Putamen (tissue), 1 donor: ENCODE measurements at regions not wholly inside any gene's neighbourhood (a gene's known extent, or its start where the extent isn't known, plus 50 kb on each side); places are given as distances from the start of the nearest gene placed in this dataset.
A peak's percentile ranks its signal among the peaks of the same experiment; 100 is the strongest.
"Not testable (repeated sequence)": the region's sequence is repeated elsewhere in the genome, so short reads cannot be mapped to it uniquely, and the experiment has no call there.

ENCODE experiments used
- DNase-seq: peaks from one replicate; pipeline ENCODE4 v3.0.0-alpha.2; 2016; ENCODE audit warnings: low spot score

DNA sequence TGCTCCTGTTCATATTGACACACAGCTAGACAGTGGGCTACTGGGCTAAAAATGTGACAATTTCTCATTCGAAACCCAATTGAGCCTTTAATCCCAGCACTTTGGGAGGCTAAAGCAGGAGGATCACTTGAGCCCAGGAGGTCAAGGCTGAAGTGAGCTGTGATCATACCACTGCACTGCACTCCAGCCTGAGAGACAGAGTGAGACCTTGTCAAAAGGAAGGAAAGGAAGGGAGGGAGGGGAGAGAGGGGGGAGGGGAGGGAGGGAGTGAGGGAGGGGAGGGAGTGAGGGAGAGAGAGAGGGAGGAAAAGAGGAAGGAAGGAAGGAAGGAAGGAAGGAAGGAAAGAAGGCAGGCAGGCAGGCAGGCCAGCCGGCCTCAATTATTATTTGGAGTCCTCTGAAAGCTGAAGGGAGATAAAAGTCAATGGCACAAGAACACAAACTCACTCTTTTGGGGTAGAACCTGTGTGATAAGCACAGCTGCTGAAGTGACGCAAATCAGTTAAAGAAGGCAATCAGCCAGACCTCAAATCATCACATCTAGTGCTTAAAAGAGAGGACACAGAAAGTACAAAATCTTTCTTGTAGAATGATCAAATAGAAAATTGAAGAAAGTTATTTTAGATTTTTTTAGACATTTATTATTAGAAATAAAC, 98.1 kb downstream of the CCDC71L start:
- DNase-seq = no peak

DNA sequence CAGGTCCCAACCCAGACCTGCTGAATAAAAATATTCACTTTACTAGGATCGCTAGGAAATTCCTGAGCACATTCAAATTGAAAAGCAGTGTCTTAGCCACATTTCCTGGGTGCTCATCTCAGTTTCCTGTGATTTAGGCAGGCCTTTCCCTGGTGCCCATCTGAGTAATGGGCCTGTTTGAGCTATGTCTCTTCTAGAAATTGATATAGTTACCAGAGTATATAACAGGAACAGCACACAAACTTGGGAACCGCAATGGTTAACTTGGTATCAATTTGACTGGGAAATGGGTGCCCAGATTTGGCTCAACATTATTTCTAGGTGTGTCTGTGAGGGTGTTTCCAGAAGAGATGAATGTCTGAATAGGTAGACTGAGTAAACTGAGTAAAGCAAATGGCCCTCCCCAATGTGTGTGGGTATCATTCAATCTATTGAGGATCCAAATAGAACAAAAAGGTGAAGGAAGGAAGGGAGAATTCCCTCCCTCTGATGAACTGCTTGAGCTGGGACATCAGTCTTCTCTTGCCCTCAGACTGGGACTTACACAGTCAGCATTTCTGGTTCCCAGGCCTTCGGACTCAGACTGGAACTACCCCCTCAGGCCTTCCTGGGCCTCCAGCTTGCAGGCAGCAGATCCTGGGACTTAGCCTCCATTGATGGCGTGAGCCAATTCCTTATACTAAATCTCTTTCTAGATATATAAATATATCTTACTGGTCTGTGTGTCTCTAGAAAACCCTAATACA, 99.1 kb downstream of the CCDC71L start:
- no peak for DNase-seq

GRCh38 chr7:106561151-106561550, 99.8 kb downstream of the CCDC71L start:
- DNase-seq = no peak

DNA sequence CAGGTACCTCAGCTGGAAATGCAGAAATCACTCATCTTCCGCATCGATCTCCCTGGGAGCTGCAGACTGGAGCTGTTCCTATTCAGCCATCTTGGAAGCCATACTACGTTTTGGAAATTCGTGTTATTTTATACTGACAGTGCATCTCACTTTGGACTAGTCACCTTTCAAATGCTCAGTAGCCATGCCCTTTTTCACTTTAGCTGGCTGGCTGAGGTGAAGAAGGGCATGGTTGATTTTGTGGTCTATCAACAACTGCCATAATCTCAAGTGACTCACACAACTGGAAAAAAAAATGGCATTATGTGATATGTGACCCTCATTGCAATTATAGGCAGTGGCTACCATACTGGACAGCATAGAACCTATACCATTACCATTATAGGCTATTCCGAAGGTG, 100.5 kb downstream of the CCDC71L start:
- no peak for DNase-seq

DNA sequence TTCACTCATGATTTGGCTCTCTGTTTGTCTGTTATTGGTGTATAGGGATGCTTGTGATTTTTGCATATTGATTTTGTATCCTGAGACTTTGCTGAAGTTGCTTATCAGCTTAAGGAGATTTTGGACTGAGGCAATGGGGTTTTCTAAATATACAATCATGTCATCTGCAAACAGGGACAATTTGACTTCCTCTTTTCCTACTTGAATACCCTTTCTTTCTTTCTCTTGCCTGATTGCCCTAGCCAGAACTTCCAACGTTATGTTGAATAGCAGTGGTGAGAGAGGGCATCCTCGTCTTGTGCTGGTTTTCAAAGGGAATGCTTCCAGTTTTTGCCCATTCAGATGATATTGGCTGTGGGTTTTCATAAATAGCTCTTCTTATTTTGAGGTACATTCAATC, 104.7 kb downstream of the CCDC71L start:
- not testable (repeated sequence) for DNase-seq

DNA sequence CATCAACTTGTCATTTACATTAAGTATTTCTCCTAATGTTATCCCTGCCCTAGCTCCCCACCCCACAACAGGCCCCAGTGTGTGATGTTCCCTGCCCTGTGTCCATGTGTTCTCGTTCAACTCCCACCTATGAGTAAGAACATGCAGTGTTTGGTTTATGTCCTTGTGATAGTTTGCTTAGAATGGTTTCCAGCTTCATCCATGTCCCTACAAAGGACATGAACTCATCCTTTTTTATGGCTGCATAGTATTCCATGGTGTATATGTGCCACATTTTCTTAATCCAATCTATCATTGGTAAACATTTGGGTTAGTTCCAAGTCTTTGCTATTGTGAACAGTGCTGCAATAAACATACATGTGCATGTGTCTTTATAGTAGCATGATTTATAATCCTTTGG, 106.3 kb downstream of the CCDC71L start:
- DNase-seq = not testable (repeated sequence)

DNA sequence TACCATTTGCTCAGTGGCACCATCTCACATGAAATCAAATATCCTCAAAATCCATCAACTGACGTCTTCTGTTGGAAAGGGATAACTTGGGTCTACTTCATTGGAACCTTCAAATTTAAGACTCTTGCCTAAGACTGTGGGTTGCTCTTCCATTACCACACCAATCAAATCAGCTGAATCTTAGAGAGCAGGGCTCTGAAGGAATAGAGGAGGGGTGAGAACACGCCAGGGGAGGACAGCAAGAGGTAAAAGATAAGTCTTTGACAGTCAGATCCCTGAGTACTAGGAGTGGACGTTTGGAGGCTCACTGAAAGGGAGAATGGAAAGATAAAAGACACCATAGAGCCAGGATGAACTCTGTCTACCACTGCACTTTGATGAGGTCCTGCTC, 107.5 kb downstream of the CCDC71L start:
- no peak for DNase-seq

DNA sequence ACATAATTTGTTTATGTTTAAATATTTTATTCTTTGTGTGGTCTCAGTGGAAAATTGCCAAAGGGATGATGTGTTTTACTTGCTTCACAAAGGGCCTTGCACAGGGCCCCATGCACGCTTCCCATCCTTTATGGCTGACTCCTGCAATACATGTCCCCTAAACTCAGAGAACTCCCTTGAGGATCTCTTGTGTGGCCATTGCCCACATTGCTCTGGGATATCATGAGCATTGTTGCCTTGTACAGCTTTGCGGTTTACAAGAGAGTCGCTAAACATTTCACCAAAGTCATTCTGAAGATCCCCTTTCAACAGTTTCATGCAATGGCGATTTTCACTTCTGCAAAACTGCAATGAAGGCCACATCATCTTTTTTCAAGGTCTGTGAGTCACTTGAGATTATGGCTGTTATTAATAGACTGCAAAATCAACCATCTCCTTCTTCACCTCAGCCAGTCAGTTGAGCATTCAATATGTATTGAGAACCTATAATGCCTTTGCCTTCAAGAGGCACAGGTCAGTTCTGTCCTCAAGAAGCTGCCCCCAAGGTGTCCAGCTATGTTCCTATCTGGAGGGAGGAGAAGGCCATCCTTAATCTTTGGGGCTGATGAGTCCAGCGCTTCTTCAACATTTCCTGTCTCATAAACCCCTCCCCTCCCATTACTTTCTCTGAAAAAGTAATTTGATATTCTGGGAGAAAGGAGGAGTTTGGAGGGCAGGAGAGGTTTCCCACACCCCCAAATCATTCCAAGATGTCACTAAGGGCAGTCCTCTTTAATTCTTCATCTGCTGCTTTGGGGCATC, 108.1 kb downstream of the CCDC71L start:
- peak; percentile 13 for DNase-seq

DNA sequence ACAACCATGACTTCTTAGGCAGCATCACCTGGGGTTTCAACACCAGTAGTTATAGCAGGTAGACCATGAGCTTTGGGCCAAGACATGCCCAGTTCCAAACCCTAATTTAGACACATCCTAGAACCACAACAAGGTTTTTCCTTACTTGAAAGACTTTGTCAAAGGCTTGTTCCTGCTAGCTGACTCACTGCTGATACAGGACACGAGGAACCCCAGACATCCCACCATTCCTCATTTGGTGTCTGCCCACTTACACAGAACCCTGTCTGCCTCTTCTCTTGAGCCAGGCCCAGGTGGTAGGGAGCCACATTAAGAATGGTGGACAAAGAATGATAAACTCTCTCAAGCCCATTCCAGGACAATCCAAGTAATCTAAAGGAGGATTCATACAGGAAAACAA, 109.0 kb downstream of the CCDC71L start:
- DNase-seq = no peak

GRCh38 chr7:106548491-106548890, 112.5 kb downstream of the CCDC71L start:
- no peak for DNase-seq

DNA sequence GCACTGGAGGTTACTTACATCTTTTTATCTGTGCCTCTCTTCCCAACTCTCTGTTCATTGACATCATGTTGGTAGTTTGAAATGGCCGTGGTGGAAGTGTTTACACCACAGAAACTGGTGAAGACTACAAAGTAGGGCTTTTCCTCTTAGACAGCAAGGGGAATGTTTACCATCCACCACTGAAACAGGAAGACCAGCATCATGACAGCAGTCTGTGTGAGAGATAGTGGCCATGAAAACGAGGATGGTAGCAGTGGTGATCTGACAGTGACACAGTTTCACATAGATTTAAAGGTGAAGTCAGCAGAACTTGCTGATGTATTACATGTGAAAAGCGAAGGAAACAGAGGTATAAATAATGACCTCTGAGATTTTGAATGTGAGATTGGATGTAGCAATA, 115.7 kb downstream of the CCDC71L start:
- no peak for DNase-seq

GRCh38 chr7:106543221-106543757, 117.7 kb downstream of the CCDC71L start:
- DNase-seq = no peak

DNA sequence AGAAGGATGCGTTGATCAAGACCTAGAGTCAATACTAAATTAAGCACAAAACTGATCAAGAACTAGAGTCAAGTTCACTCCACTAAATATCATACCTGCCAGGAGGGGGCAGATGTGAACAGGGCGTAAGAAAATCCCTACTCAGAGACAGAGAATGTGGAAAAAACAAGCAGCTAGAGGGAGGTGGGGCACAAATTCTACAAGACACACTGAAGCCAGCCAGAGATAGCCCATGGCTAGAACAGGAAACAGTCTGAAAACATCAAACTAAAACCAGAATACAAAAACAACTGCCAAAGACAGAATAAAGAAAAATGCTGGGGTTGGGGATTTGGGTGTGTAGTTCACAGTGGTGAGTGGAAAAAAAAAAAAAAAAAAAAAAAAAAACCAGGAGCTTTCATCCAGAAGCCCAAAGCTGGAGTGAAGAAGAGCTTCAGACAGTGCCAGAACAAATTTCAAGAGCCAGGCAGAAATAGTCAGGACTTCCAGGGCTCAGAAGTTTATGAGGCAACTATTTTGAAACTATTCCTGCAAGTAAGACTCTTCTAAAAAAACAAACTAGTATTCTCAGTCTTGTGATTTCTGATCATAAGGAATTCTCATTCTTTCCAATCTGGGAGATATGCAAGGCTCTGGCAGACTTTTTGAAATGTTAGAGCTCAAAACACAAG, 118.3 kb downstream of the CCDC71L start:
- DNase-seq = peak; percentile 1

DNA sequence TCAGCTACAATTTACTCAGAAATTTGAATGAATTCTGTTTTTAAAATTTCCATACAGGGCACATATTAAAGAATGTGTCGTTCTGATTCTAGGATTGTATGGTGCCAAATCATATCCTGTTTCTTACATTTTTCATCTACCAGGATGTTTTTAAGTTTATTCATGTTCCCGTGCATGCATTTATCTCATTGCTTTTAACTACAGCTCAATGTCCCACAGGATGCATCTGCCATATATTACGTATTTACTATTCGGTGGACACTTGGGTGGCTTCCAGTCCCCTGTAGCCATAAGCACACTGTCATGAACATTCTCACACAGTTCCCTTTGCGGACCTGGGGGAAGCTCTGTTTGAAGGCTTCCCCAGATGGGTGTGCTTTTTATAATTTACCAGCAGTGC, 122.3 kb downstream of the CCDC71L start:
- DNase-seq = no peak

- DNase-seq = no peak
Measured at GRCh38 chr7:106537119-106537518, 123.8 kb downstream of the CCDC71L start.

GRCh38 chr7:106536079-106536478, 124.9 kb downstream of the CCDC71L start:
- DNase-seq = no peak

GRCh38 chr7:106535234-106535932, 125.6 kb downstream of the CCDC71L start:
- no peak for DNase-seq

- DNase-seq = no peak
Measured at GRCh38 chr7:106534271-106534846, 126.6 kb downstream of the CCDC71L start.

DNA sequence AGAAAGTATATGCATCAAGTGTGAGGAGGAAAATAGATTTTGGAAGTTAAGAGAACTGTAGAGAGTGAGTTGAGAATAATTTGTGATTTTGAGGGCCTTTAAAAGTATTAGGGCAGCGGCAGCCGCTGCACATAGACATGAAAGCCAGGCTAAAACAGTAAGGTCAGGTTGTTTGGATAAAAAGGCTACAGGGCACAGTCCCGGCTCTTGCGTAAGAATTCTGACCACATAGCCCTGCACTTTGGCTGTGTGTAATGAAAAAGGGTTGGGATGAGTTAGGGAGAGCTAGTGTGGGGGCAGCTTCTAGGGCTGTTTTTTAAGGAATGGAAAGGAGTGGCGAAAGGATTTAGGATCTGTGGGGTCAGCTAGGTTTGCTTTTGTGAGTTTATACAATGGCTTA, 130.8 kb downstream of the CCDC71L start:
- not testable (repeated sequence) for DNase-seq

DNA sequence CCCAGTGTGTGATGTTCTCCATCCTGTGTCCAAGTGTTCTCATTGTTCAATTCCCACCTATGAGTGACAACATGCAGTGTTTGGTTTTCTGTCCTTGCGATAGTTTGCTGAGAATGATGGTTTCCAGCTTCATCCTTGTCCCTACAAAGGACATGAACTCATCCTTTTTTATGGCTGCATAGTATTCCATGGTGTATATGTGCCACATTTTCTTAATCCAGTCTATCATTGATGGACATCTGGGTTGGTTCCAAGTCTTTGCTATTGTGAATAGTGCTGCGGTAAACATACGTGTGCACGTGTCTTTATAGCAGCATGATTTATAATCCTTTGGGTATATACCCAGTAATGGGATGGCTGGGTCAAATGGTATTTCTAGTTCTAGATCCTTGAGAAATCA, 134.3 kb downstream of the CCDC71L start:
- DNase-seq = not testable (repeated sequence)

DNA sequence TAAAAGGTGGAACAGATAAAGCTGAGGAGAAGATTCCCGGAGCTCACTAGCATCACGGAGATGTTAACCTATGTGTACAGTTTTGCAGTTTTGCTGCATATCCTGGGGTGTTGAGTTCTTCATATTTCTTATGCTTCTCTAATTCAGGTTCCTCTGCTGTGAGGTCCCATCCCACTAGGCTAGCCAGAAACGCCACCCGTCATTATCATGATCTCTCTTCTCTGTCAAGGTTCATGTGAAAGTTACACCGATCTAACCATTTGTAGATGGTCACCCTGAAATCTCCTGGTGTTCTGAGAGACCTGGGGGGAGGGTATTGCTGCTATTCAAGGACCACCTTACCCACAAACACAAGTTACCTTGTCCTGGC, 136.3 kb downstream of the CCDC71L start:
- DNase-seq = no peak
